SK-N-SH (cell line): ENCODE measurements at regions not wholly inside any gene's neighbourhood (a gene's known extent, or its start where the extent isn't known, plus 50 kb on each side); places are given as distances from the start of the nearest gene placed in this dataset.

Experiments
- EP300 ChIP-seq, 2 experiments: IDR thresholded peaks; 2 replicates each; pipeline versions ENCODE4 v1.4.0 to v1.6.1; 2012; ENCODE audit warnings: borderline replicate concordance in 1 of 2, low read depth in 1 of 2, low read length in 1 of 2
- GABPA ChIP-seq: IDR thresholded peaks from 2 replicates; pipeline ENCODE4 v1.4.0; 2012; ENCODE audit warnings: low read depth, mild to moderate bottlenecking
- JUND ChIP-seq: IDR thresholded peaks from 2 replicates; pipeline ENCODE4 v1.4.0; 2012
- POLR2AphosphoS5 ChIP-seq: IDR thresholded peaks from 2 replicates; pipeline ENCODE4 v1.6.1; 2012; ENCODE audit warnings: low read depth, low read length
- RFX5 ChIP-seq: IDR thresholded peaks from 2 replicates; pipeline ENCODE4 v1.6.1; 2012; ENCODE audit warnings: mild to moderate bottlenecking, improper control_type of control experiment, low read length
- TF ChIP-seq, protein P1 (sequence below): fragments of 200-600 bp; sonication (generic); IDR thresholded peaks from 2 replicates; pipeline ENCODE4 v1.6.1; 2017; ENCODE audit warnings: antibody characterized with exemption, mild to moderate bottlenecking, moderate library complexity

DNA sequence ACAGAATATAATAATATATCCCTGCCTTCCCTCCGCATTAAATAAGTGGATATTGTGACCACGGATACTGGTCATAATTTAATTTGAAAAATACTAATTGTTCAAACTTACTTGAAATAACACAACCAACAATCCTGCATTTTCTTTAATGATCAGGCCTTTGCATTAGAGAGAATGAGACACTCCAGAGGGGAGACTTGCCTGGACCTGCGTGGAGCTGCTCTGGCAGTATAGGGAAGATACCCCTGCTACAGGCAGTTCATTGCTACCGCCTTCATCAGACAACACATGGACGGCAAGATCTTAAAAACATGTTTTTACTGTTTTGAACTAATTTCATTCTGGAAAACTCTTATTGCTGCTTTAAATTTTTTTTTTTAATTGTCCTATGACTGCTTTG lies 211.0 kb upstream of the FAR2 start:
- TF ChIP-seq POLR2AphosphoS5 (no peak), JUND (no peak), GABPA (no peak), RFX5 (no peak), EP300 (IDR thresholded peaks at IDR 0.05; ENCODE audit: borderline replicate concordance in 1 of 2, low read depth in 1 of 2, low read length in 1 of 2) (no peak)
- TF ChIP-seq, protein P1, sequence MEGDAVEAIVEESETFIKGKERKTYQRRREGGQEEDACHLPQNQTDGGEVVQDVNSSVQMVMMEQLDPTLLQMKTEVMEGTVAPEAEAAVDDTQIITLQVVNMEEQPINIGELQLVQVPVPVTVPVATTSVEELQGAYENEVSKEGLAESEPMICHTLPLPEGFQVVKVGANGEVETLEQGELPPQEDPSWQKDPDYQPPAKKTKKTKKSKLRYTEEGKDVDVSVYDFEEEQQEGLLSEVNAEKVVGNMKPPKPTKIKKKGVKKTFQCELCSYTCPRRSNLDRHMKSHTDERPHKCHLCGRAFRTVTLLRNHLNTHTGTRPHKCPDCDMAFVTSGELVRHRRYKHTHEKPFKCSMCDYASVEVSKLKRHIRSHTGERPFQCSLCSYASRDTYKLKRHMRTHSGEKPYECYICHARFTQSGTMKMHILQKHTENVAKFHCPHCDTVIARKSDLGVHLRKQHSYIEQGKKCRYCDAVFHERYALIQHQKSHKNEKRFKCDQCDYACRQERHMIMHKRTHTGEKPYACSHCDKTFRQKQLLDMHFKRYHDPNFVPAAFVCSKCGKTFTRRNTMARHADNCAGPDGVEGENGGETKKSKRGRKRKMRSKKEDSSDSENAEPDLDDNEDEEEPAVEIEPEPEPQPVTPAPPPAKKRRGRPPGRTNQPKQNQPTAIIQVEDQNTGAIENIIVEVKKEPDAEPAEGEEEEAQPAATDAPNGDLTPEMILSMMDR: no peak
